Glomerular visceral epithelial cell (primary cell): ENCODE measurements at regions not wholly inside any gene's neighbourhood (a gene's known extent, or its start where the extent isn't known, plus 50 kb on each side); places are given as distances from the start of the nearest gene placed in this dataset.
"Not testable (repeated sequence)": the region's sequence is repeated elsewhere in the genome, so short reads cannot be mapped to it uniquely, and the experiment has no call there.

ENCODE experiments used
- DNase-seq: peaks from one replicate; pipeline ENCODE4 v3.0.0-alpha.2; 2016; ENCODE audit errors: extremely low spot score

DNA sequence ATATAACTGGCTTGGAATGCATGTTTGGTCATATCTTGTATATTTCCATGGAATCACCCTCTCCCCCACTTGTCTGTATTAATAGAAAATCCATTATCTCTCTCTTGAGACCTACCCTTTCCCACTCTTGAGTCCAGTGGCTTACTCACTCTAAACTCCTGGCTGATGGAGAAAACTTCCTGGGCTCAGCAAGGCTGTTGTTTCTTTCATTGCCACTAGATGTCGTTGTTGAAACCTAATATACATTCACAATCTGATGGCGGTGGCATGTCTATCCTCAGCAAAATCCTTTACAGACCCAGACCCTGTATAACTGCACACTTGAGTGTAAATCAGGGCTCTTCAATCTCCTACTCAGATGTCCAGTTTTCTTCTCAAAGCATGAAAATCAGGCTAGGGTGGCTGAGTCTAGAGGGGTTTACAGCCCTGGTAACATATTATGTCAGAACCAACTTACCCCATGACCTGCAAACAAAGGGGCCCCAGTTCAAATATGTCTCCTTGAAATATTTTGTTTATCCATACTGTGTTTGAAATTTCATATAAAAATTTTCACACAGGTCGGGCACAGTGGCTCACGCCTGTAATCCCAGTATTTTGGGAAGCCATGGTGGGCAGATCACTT is 70.0 kb upstream of the FAM241A start:
- DNase-seq: peak; percentile 61

DNA sequence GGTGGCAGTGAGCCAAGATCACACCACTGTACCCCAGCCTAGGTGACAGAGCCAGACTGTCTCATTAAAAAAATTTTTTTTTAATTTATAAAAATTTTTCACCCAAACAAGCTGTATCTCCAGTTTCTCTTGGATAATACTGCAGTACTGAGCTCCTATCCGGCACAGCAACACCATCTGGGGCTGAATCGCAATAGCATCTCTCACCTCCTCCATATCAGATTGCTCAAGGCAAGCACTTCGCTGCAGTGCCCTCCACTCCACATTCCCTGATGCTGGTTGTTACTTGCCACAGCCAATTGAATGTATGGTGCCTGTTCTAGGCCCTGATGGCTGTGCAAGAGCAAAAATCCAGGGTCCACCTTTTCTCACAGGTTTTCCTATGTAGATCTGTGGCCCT is 69.3 kb upstream of the FAM241A start:
- no peak for DNase-seq

DNA sequence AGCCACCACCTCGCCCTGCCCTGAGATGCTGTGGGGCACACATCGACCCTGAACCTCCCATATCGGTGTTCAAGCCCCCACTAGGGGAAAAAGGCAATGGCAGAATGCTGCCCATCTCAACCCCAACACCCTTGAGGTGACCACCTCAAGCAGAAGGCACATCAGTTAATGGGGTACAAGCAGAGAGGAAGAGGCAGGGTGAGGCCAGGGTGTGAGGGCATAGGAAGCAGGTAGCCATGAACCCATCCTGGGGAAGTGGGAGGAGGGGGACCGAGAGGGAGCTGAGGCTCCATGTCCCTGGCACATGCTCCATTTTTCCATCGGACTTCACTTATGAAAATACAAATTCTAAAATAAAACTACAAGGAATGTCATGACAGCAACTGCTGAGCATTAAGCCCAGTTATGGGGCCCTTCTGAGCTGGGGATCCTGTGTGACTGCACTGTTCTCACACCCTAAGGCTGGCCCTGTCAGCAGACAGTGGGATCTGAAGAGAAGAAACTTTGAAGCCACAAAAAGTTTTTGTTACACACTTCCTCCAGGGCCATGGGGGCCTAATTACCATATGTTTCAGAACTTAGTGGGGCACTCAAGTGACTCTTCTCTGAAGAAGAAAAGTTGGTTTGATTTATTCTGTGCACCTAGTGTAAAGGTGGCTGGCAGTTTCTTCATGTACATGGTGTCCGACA is 68.2 kb upstream of the FAM241A start:
- no peak for DNase-seq

GRCh38 chr4:112077743-112078142 is 67.5 kb upstream of the FAM241A start:
- no peak for DNase-seq

DNA sequence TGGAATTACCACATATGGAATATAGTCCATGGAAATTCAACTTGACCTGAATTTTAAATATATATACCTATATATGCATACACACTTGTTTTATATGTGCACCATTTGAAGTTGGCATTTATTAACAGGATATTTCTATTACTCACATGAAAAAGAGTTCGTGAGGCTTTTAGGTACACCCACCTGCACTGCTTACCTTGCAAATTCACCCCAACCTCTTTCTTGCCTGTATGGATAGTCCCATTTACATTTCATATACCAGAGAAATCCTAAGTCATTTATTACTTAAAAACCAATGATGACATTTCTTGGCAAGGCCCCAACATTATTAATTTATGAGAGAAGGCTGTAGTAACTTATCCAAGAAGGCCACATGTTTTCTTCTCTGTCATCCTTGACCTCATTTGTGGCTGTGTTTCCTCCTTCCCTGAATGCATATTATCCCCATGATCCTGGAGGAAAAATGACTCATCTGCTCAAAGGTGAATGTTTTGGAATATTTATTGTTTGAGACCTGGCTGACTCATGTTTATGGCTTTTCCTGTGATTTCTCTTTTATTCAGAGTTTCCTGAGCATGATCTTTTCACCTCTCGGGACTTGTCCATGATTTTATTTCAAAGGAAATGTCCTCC is 62.2 kb upstream of the FAM241A start:
- DNase-seq: peak; percentile 86

GRCh38 chr4:112083587-112084347 is 61.5 kb upstream of the FAM241A start:
- peak; percentile 14 for DNase-seq

- no peak for DNase-seq
Observed at GRCh38 chr4:112085156-112086035, 59.9 kb upstream of the FAM241A start.

DNA sequence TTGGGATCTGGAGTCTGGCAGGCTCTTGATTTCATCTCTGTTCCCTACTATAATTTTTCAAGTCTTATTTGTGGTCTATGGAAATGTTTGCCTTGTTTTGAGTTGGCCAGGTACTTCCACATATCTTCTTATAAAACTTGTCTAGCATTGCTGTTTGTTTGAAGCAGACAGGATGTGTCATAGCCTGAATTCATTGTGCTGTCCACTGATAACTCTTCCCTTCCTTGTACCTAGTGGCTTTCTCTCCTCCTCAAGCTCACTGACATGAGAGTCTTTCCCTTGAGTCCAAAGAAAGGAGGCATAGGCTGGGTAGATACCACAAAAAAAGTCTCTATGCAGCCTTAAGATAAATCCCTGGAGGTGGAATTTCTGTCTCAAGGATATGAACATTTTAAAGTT is 59.2 kb upstream of the FAM241A start:
- no peak for DNase-seq

DNA sequence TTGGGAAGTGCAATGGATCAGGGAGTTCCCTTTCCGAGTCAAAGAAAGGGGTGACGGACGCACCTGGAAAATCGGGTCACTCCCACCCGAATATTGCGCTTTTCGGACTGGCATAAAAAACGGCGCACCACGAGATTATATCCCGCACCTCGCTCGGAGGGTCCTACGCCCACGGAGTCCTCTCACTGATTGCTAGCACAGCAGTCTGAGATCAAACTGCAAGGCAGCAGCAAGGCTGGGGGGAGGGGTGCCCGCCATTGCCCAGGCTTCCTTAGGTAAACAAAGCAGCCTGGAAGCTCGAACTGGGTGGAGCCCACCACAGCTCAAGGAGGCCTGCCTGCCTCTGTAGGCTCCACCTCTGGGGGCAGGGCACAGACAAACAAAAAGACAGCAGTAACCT is 58.6 kb upstream of the FAM241A start:
- not testable (repeated sequence) for DNase-seq

DNA sequence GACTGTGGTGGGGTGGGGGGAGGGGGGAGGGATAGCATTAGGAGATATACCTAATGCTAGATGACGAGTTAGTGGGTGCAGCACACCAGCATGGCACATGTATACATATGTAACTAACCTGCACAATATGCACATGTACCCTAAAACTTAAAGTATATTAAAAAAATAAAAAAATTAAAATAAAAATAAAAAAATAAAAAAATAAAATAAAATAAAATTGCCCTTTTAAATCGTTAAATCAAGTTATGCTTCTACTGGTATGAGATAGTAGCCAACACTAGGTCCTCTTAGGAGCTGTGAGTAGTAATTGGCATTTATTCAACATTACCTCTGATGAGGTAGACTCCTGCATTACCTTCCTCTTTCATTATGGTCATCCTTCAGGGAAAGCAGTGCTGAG is 52.9 kb upstream of the FAM241A start:
- not testable (repeated sequence) for DNase-seq

- DNase-seq: no peak
Observed at GRCh38 chr4:112093636-112094202, 51.5 kb upstream of the FAM241A start.

- no peak for DNase-seq
Observed at GRCh38 chr4:112094330-112094729, 50.9 kb upstream of the FAM241A start.
